ENCODE measurements at regions not wholly inside any gene's neighbourhood (a gene's known extent, or its start where the extent isn't known, plus 50 kb on each side); places are given as distances from the start of the nearest gene placed in this dataset.

- TF ChIP-seq TCF12 (IDR thresholded peaks at IDR 0.05) = no peak
- TF ChIP-seq TCF12 (CRISPR knock-in tag; IDR thresholded peaks at IDR 0.05) = peak; percentile 75; the same call in 1 of the 2 replicates
- peak; percentile 77 for TF ChIP-seq TBL1XR1 (IDR thresholded peaks at IDR 0.05; ENCODE audit: borderline replicate concordance, low read length, partially characterized antibody)
- TF ChIP-seq PRDM10 (CRISPR knock-in tag; IDR thresholded peaks at IDR 0.05; ENCODE audit: low read depth) = no peak
- TF ChIP-seq ZSCAN9 (CRISPR knock-in tag; IDR thresholded peaks at IDR 0.05; ENCODE audit: borderline replicate concordance) = no peak
- no peak for TF ChIP-seq HIC2 (CRISPR knock-in tag; IDR thresholded peaks at IDR 0.05; ENCODE audit: low read depth)
- TF ChIP-seq NFAT5 (CRISPR knock-in tag; IDR thresholded peaks at IDR 0.05) = no peak
- no peak for TF ChIP-seq ZNF10 (CRISPR knock-in tag; IDR thresholded peaks at IDR 0.05; ENCODE audit: borderline replicate concordance, low read depth)
- no peak for TF ChIP-seq E2F1 (CRISPR knock-in tag; IDR thresholded peaks at IDR 0.05)
- TF ChIP-seq ZFY (CRISPR knock-in tag; IDR thresholded peaks at IDR 0.05) = no peak
- no peak for TF ChIP-seq SIN3A (IDR thresholded peaks at IDR 0.05; ENCODE audit: borderline replicate concordance, low read depth, low read length)
- TF ChIP-seq REL (CRISPR knock-in tag; conservative IDR thresholded peaks at IDR 0.05) = no peak
- TF ChIP-seq ZNF549 (CRISPR knock-in tag; IDR thresholded peaks at IDR 0.05) = no peak
- no peak for TF ChIP-seq DNMT1 (CRISPR knock-in tag; IDR thresholded peaks at IDR 0.05)
- TF ChIP-seq ZNF501 (CRISPR knock-in tag; IDR thresholded peaks at IDR 0.05) = no peak
- TF ChIP-seq POLR2AphosphoS2 (IDR thresholded peaks at IDR 0.05; ENCODE audit: low read depth, low read length) = no peak
- no peak for TF ChIP-seq SSRP1 (CRISPR knock-in tag; IDR thresholded peaks at IDR 0.05)
- peak; percentile 76; the same call in 1 of the 2 replicates for TF ChIP-seq NCOA1 (CRISPR knock-in tag; IDR thresholded peaks at IDR 0.05)
- TF ChIP-seq SP140L (CRISPR knock-in tag; IDR thresholded peaks at IDR 0.05; ENCODE audit: borderline replicate concordance) = no peak
- no peak for TF ChIP-seq MZF1 (CRISPR knock-in tag; IDR thresholded peaks at IDR 0.05; ENCODE audit: borderline replicate concordance)
These were observed 186.2 kb upstream of the STT3B start (continued) for GRCh38 chr3:31346542-31346979.

Data from HepG2 (cell line).